GM12878 (cell line): ENCODE measurements at regions not wholly inside any gene's neighbourhood (a gene's known extent, or its start where the extent isn't known, plus 50 kb on each side); places are given as distances from the start of the nearest gene placed in this dataset.
A peak's percentile ranks its signal among the peaks of the same experiment; 100 is the strongest.

ENCODE experiments used
- ATAC-seq: fragments of 200-7000 bp; cut with Tn5 transposase; 3 replicates; pipeline ENCODE4 v1.9.1; 2020; ENCODE audit warnings: mild to moderate bottlenecking, moderate library complexity
- BruUV-seq: library from RNA; stranded (reverse); fragments of 400-500 nt; replicated peaks from 2 replicates; lab custom pipeline; 2021; lab: Mats Ljungman, UMichigan
- CTCF ChIA-PET: fragments of 300-600 bp; sonication (Branson Sonifier 250); formaldehyde crosslinking; extraction: SDS; loops from one replicate; lab custom pipeline; 2021; ENCODE audit warnings: inconsistent platforms; lab: Yijun Ruan, JAX
- POLR2A ChIA-PET: fragments of 350-600 bp; formaldehyde crosslinking; extraction: SDS; loops from one replicate; lab custom pipeline; 2021; ENCODE audit warnings: inconsistent platforms; lab: Charles Lee
- RAD21 ChIA-PET: fragments of 300-600 bp; sonication (Branson Sonifier 250); formaldehyde crosslinking; loops from one replicate; lab custom pipeline; 2023; ENCODE audit warnings: antibody characterized with exemption; ENCODE audit not compliant: unreplicated experiment; lab: Charles Lee
- SMC1A ChIA-PET: fragments of 300-600 bp; sonication (Branson Sonifier 250); formaldehyde crosslinking; loops from one replicate; lab custom pipeline; 2023; ENCODE audit not compliant: unreplicated experiment, uncharacterized antibody; lab: Charles Lee
- DNase-seq: peaks from one replicate; pipeline ENCODE4 v3.0.0-alpha.2; 2011; ENCODE audit warnings: low read depth, low spot score
- FAIRE-seq: peaks from 3 replicates; lab custom pipeline; 2011; peaks lifted over from hg19 to GRCh38; lab: Jason Lieb, UNC
- H2AFZ ChIP-seq: 2 replicates; pipeline ENCODE4 v1.6.0; 2011; ENCODE audit warnings: low read depth, low read length, control low read depth; ENCODE audit not compliant: control insufficient read depth
- H3K27ac ChIP-seq: 2 replicates; pipeline ENCODE4 v1.5.1; 2011; ENCODE audit warnings: control low read depth; ENCODE audit not compliant: control insufficient read depth, insufficient read depth
- H3K27me3 ChIP-seq, 2 experiments: replicated peaks in 1 of 2; 2 replicates each; pipeline versions ENCODE4 v1.6.0 to v1.6.1; 2011; ENCODE audit warnings: low read length in 1 of 2; ENCODE audit not compliant: control insufficient read depth in 2 of 2, insufficient read depth in 2 of 2
- H3K36me3 ChIP-seq, 2 experiments: 2 replicates each; pipeline ENCODE4 v1.5.1; 2011; ENCODE audit warnings: low read length in 1 of 2; ENCODE audit not compliant: control insufficient read depth in 2 of 2, insufficient read depth in 2 of 2
- H3K4me1 ChIP-seq: 2 replicates; pipeline ENCODE4 v1.6.1; 2011; ENCODE audit warnings: mild to moderate bottlenecking, low read length, moderate library complexity, mixed read lengths; ENCODE audit not compliant: control insufficient read depth, insufficient read depth
- H3K4me2 ChIP-seq: 2 replicates; pipeline ENCODE4 v1.6.0; 2011; ENCODE audit warnings: control low read depth; ENCODE audit not compliant: control insufficient read depth, insufficient read depth
- H3K4me3 ChIP-seq: fragments of 200-600 bp; sonication (generic); 2 replicates; pipeline ENCODE4 v1.5.1; 2016
- H3K79me2 ChIP-seq: 2 replicates; pipeline ENCODE4 v1.6.0; 2011; ENCODE audit warnings: low read length; ENCODE audit not compliant: control insufficient read depth, insufficient read depth
- H3K9ac ChIP-seq: 2 replicates; pipeline ENCODE4 v1.8.0; 2011; ENCODE audit warnings: low read length, control low read depth, mixed read lengths; ENCODE audit not compliant: control insufficient read depth, insufficient read depth
- H3K9me3 ChIP-seq: replicated peaks from 3 replicates; pipeline ENCODE4 v1.5.1; 2011; ENCODE audit warnings: mild to moderate bottlenecking, low read length; ENCODE audit not compliant: control insufficient read depth, insufficient read depth
- H4K20me1 ChIP-seq: 2 replicates; pipeline ENCODE4 v1.6.0; 2011; ENCODE audit not compliant: control insufficient read depth, insufficient read depth
- LARP7 ChIP-seq: fragments of 450-650 bp; IDR thresholded peaks from 2 replicates; pipeline ENCODE4 v1.6.1; 2017; ENCODE audit warnings: mild to moderate bottlenecking
- MEF2A ChIP-seq: IDR thresholded peaks from 2 replicates; pipeline ENCODE4 v1.6.1; 2011; ENCODE audit warnings: low read depth, mild to moderate bottlenecking, low read length, moderate library complexity; ENCODE audit not compliant: insufficient read depth
- NBN ChIP-seq: fragments of 450-650 bp; IDR thresholded peaks from 2 replicates; pipeline ENCODE4 v1.6.1; 2016
- NFXL1 ChIP-seq: fragments of 450-650 bp; IDR thresholded peaks from 2 replicates; pipeline ENCODE4 v1.6.1; 2017; ENCODE audit warnings: antibody characterized with exemption, mild to moderate bottlenecking, borderline replicate concordance
- POU2F2 ChIP-seq: IDR thresholded peaks from 3 replicates; pipeline ENCODE4 v1.6.1; 2011; ENCODE audit warnings: low read depth, mild to moderate bottlenecking, low read length, borderline replicate concordance
- RB1 ChIP-seq: fragments of 450-650 bp; formaldehyde crosslinking; IDR thresholded peaks from 2 replicates; pipeline ENCODE4 v1.6.1; 2017; ENCODE audit warnings: mild to moderate bottlenecking, borderline replicate concordance
- RUNX3 ChIP-seq: IDR thresholded peaks from 2 replicates; pipeline ENCODE4 v1.6.1; 2012; ENCODE audit warnings: low read length, inconsistent platforms
- SIX5 ChIP-seq: IDR thresholded peaks from 2 replicates; pipeline ENCODE4 v1.6.1; 2011; ENCODE audit warnings: mild to moderate bottlenecking, low read depth, low read length, moderate library complexity; ENCODE audit not compliant: severe bottlenecking
- SPI1 ChIP-seq: IDR thresholded peaks from 2 replicates; pipeline ENCODE4 v1.6.1; 2011; ENCODE audit warnings: low read depth, mild to moderate bottlenecking, low read length, moderate library complexity, borderline replicate concordance; ENCODE audit not compliant: insufficient read depth
- SRF ChIP-seq, 2 experiments: IDR thresholded peaks; 2 replicates each; pipeline ENCODE4 v1.6.1; 2011; ENCODE audit warnings: low read depth in 2 of 2, low read length in 2 of 2, mild to moderate bottlenecking in 1 of 2, moderate library complexity in 1 of 2
- SUPT20H ChIP-seq: IDR thresholded peaks from 2 replicates; pipeline ENCODE4 v1.6.1; 2011; ENCODE audit warnings: low read depth, mild to moderate bottlenecking, low read length, moderate library complexity, borderline replicate concordance; ENCODE audit not compliant: control insufficient read depth
- WGBS: methylation state at CpG from one replicate; pipeline ENCODE4 v1.1.6; 2016; ENCODE audit warnings: low lambda C conversion rate; ENCODE audit not compliant: insufficient replicate concordance, insufficient coverage; ENCODE audit errors: missing lambda C conversion rate; 5-methylcytosine and 5-hydroxymethylcytosine counted together
- in situ Hi-C: fragments of 300-500 bp; cut with MboI; formaldehyde crosslinking; loops from 9 replicates; pipeline ENCODE4 v1.14.3; 2018; ENCODE audit warnings: mixed read lengths
- intact Hi-C: fragments of 100-400 bp; cut with micrococcal nuclease; formaldehyde crosslinking; loops from one replicate; pipeline ENCODE4 v1.14.2; 2022; ENCODE audit not compliant: unreplicated experiment
- TF ChIP-seq, protein P1 (sequence below): fragments of 450-650 bp; IDR thresholded peaks from 2 replicates; pipeline ENCODE4 v1.6.1; 2017; ENCODE audit warnings: antibody characterized with exemption, mild to moderate bottlenecking, moderate library complexity
- TF ChIP-seq, protein P2 (sequence below): fragments of 150-350 bp; IDR thresholded peaks from 2 replicates; pipeline ENCODE4 v1.6.1; 2016; ENCODE audit warnings: low read depth, low read length

DNA sequence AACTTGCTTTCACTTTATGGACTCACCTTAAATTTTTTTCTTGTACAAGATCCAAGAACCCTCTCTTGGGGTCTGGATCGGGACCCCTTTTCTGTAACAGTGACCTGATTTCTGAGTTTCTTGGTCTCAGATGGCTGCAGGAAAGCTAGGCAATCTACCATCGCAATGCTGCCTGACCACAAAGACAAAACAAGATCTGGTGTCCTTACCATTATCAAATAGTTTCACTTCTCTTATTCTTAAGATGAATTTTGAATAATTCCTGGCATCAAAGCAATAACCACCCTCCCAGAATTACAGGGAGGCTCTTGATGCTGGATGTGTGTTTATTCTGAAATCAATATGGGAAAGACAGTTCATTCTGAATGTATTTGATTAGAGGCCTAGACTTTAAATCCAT lies 77.4 kb upstream of the FRMD4A start:
- no TSS peak for BruUV-seq
- ATAC-seq (0 out of 3 replicates have a peak, but pooled peaks have one; percentile 15), FAIRE-seq (no peak), DNase-seq (no peak)
- RAD21 ChIA-PET: no interaction called here
- Histone ChIP-seq H3K79me2 (no peaks in the 10 kb centered on the region), H3K4me3 (no peak overlapping the region), H3K27ac (no peak overlapping the region), H3K36me3 (no peaks in the 10 kb centered on the region), H3K9me3 (no peaks in the 10 kb centered on the region), H3K4me1 (no peaks in the 10 kb centered on the region), H2AFZ (no peak overlapping the region), H3K4me2 (no peak overlapping the region), H4K20me1 (no peaks in the 10 kb centered on the region), H3K9ac (no peak overlapping the region), H3K27me3 (peaks cover 4% of the 10 kb centered on the region in 2 experiments)
- in situ Hi-C loops: no loop called here
- WGBS: 22% methylated on average over 2 of the region's 2 CpGs
- intact Hi-C loops: no loop called here
- CTCF ChIA-PET: no interaction called here
- TF ChIP-seq SIX5 (no peak), RUNX3 (peak; percentile 27; the same call in 1 of the 2 replicates), MEF2A (no peak), SPI1 (peak; percentile 84)
- SMC1A ChIA-PET: no interaction called here
- POLR2A ChIA-PET: no interaction called here

DNA sequence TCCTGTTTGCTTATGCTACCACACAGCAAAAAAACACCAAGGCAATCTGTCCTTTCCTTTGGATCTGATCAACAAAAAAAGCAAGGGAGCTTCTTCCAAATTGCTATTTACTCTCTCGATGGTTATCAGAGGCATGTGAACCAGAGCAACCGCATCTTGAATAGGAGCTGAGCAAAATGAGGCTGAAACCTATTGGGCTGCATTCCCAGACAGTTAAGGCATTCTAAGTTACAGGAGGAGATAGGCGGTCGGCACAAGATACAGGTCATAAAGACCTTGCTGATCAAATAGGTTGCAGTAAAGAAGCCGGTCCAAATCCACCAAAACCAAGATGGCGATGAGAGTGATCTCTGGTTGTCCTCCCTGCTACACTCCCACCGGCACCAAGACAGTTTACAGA lies 76.8 kb upstream of the FRMD4A start:
- FAIRE-seq (no peak), ATAC-seq (no peak), DNase-seq (no peak)
- BruUV-seq: no TSS peak
- no peak overlapping the region for H3K27ac ChIP-seq
- intact Hi-C loops: no loop called here
- RAD21 ChIA-PET: no interaction called here
- CTCF ChIA-PET: no interaction called here
- 61% methylated on average over 7 of the region's 7 CpGs for WGBS
- H3K27me3 ChIP-seq: peaks cover 4% of the 10 kb centered on the region in 2 experiments
- POLR2A ChIA-PET: no interaction called here
- SMC1A ChIA-PET: no interaction called here
- no peak overlapping the region for H2AFZ ChIP-seq
- no peaks in the 10 kb centered on the region for H3K79me2 ChIP-seq
- H3K9ac ChIP-seq: no peak overlapping the region
- no peaks in the 10 kb centered on the region for H4K20me1 ChIP-seq
- H3K9me3 ChIP-seq: no peaks in the 10 kb centered on the region
- in situ Hi-C loops: no loop called here
- H3K4me3 ChIP-seq: no peak overlapping the region
- H3K4me1 ChIP-seq: no peaks in the 10 kb centered on the region
- no peaks in the 10 kb centered on the region for H3K36me3 ChIP-seq
- H3K4me2 ChIP-seq: no peak overlapping the region
- TF ChIP-seq RB1 (no peak), SUPT20H (no peak), NFXL1 (no peak), SRF (IDR thresholded peaks at IDR 0.05; ENCODE audit: low read depth in 2 of 2, low read length in 2 of 2) (no peak), SPI1 (no peak), LARP7 (no peak), POU2F2 (no peak), NBN (no peak)
- TF ChIP-seq, protein P1, sequence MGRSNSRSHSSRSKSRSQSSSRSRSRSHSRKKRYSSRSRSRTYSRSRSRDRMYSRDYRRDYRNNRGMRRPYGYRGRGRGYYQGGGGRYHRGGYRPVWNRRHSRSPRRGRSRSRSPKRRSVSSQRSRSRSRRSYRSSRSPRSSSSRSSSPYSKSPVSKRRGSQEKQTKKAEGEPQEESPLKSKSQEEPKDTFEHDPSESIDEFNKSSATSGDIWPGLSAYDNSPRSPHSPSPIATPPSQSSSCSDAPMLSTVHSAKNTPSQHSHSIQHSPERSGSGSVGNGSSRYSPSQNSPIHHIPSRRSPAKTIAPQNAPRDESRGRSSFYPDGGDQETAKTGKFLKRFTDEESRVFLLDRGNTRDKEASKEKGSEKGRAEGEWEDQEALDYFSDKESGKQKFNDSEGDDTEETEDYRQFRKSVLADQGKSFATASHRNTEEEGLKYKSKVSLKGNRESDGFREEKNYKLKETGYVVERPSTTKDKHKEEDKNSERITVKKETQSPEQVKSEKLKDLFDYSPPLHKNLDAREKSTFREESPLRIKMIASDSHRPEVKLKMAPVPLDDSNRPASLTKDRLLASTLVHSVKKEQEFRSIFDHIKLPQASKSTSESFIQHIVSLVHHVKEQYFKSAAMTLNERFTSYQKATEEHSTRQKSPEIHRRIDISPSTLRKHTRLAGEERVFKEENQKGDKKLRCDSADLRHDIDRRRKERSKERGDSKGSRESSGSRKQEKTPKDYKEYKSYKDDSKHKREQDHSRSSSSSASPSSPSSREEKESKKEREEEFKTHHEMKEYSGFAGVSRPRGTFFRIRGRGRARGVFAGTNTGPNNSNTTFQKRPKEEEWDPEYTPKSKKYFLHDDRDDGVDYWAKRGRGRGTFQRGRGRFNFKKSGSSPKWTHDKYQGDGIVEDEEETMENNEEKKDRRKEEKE: no peak
- TF ChIP-seq, protein P2, sequence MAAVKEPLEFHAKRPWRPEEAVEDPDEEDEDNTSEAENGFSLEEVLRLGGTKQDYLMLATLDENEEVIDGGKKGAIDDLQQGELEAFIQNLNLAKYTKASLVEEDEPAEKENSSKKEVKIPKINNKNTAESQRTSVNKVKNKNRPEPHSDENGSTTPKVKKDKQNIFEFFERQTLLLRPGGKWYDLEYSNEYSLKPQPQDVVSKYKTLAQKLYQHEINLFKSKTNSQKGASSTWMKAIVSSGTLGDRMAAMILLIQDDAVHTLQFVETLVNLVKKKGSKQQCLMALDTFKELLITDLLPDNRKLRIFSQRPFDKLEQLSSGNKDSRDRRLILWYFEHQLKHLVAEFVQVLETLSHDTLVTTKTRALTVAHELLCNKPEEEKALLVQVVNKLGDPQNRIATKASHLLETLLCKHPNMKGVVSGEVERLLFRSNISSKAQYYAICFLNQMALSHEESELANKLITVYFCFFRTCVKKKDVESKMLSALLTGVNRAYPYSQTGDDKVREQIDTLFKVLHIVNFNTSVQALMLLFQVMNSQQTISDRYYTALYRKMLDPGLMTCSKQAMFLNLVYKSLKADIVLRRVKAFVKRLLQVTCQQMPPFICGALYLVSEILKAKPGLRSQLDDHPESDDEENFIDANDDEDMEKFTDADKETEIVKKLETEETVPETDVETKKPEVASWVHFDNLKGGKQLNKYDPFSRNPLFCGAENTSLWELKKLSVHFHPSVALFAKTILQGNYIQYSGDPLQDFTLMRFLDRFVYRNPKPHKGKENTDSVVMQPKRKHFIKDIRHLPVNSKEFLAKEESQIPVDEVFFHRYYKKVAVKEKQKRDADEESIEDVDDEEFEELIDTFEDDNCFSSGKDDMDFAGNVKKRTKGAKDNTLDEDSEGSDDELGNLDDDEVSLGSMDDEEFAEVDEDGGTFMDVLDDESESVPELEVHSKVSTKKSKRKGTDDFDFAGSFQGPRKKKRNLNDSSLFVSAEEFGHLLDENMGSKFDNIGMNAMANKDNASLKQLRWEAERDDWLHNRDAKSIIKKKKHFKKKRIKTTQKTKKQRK: no peak
